Fibroblast of lung (primary cell): ENCODE measurements at regions not wholly inside any gene's neighbourhood (a gene's known extent, or its start where the extent isn't known, plus 50 kb on each side); places are given as distances from the start of the nearest gene placed in this dataset.

Experiments used
- EZH2 ChIP-seq: IDR thresholded peaks from 2 replicates; pipeline ENCODE4 v1.5.1; 2012; ENCODE audit warnings: low read length, control low read depth, mild to moderate bottlenecking; ENCODE audit errors: missing control alignments
- TF ChIP-seq, protein P1 (sequence below), 2 donors: IDR thresholded peaks in 1 of 2; conservative IDR thresholded peaks in 1 of 2; 1 replicate in 1 of 2; 2 replicates in 1 of 2; pipeline ENCODE4 v1.5.1; 2011 to 2012; ENCODE audit warnings: low read length in 2 of 2, control low read depth in 1 of 2, inconsistent platforms in 1 of 2, low read depth in 1 of 2, mild to moderate bottlenecking in 1 of 2

DNA sequence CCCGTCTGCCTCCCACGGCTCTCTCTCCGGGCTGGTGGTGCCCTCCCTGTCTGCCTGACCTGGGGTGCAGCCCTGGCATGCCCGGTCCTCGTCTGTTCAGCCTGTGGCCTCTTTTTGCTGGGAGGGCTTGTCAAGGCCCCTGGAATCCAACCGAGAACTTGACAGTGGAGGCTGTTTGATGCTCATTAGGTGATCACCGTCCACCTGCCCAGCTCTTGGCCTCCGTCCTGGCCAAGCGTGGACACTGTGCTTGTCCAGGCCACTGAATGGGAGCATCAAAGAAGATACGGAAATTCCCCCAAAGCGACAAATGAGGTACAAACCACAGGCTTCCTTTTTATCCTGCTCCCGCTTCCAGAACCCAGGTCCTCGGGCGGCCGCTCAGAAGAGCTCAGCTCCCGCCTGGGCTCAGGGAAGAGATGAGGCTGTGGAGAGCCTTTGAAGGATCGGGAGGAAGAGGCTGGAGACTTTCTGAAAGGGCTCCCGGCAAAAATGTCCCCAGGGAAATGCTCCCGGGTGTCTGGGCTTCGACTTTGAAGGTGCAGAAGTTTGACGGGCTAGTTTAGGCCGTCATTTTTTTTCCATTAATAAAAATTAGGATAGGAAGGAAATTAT, 1273.9 kb downstream of the BRD1 start:
- TF ChIP-seq, protein P1, sequence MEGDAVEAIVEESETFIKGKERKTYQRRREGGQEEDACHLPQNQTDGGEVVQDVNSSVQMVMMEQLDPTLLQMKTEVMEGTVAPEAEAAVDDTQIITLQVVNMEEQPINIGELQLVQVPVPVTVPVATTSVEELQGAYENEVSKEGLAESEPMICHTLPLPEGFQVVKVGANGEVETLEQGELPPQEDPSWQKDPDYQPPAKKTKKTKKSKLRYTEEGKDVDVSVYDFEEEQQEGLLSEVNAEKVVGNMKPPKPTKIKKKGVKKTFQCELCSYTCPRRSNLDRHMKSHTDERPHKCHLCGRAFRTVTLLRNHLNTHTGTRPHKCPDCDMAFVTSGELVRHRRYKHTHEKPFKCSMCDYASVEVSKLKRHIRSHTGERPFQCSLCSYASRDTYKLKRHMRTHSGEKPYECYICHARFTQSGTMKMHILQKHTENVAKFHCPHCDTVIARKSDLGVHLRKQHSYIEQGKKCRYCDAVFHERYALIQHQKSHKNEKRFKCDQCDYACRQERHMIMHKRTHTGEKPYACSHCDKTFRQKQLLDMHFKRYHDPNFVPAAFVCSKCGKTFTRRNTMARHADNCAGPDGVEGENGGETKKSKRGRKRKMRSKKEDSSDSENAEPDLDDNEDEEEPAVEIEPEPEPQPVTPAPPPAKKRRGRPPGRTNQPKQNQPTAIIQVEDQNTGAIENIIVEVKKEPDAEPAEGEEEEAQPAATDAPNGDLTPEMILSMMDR (conservative IDR thresholded peaks at IDR 0.05 in 1 of 2, IDR thresholded peaks at IDR 0.05 in 1 of 2; ENCODE audit: low read depth in 1 of 2, low read length in 2 of 2): no peak
- TF ChIP-seq EZH2: no peak
